ENCODE measurements at regions not wholly inside any gene's neighbourhood (a gene's known extent, or its start where the extent isn't known, plus 50 kb on each side); places are given as distances from the start of the nearest gene placed in this dataset.

DNA sequence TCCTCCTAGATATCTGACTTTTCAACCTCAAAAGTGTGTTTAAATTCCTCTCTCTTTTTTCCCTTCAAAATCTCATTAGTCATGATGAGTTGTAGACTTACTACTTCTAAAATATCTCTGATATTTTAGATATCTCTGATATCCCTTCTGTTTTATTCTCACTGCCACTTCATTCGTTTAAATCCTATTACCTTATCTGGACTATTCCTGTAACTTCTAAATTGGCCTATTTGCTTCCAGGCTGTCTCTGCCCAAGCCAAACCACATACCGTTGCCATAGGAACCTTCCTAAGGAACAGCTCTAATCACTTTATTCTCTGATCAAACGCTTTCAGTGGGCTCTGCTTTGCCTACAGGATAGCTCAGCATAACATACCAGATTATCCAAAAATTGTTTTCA, 333.1 kb upstream of the CHRM3 start:
- Histone ChIP-seq H3K9me3 (no peaks in the 10 kb centered on the region), H3K36me3 (no peaks in the 10 kb centered on the region), H3K4me1 (replicated peaks) (no peaks in the 10 kb centered on the region), H3K4me3 (no peak overlapping the region), H3K27me3 (replicated peaks; ENCODE audit: insufficient read depth) (no peaks in the 10 kb centered on the region), H3K27ac (no peak overlapping the region)
- 52% methylated on average over 3 of the region's 3 CpGs for WGBS
- DNase-seq (ENCODE audit: low spot score), result no peak
- TF ChIP-seq POLR2A (IDR thresholded peaks at IDR 0.05) (no peak), POLR2AphosphoS5 (IDR thresholded peaks at IDR 0.05) (no peak)
- TF ChIP-seq, protein P1, sequence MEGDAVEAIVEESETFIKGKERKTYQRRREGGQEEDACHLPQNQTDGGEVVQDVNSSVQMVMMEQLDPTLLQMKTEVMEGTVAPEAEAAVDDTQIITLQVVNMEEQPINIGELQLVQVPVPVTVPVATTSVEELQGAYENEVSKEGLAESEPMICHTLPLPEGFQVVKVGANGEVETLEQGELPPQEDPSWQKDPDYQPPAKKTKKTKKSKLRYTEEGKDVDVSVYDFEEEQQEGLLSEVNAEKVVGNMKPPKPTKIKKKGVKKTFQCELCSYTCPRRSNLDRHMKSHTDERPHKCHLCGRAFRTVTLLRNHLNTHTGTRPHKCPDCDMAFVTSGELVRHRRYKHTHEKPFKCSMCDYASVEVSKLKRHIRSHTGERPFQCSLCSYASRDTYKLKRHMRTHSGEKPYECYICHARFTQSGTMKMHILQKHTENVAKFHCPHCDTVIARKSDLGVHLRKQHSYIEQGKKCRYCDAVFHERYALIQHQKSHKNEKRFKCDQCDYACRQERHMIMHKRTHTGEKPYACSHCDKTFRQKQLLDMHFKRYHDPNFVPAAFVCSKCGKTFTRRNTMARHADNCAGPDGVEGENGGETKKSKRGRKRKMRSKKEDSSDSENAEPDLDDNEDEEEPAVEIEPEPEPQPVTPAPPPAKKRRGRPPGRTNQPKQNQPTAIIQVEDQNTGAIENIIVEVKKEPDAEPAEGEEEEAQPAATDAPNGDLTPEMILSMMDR (IDR thresholded peaks at IDR 0.05), result no peak
- intact Hi-C loops (cut with DNase I), result no loop called here

DNA sequence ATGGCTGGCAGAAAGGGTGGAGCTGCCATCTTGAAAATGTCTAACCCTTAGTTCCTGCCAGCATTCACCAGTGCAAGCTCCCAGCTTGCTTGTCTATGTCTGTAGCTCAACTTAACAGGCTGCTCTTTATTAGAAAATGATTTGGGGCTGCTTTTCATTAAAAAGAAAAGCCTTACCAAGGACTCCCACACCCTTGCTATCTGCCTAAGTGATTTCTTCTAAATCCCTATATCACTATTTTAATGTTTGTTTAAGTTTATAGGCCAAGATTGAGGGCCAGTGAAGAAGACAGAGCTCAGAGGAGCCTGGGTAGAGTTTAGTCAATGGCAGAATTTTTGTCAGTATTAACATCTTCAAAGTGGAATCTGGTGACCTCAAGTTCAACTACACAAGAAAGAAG, 336.8 kb upstream of the CHRM3 start:
- intact Hi-C loops (cut with DNase I), result no loop called here
- TF ChIP-seq POLR2A (IDR thresholded peaks at IDR 0.05), result no peak
- TF ChIP-seq, protein P1 (IDR thresholded peaks at IDR 0.05), result no peak
- no peak for TF ChIP-seq POLR2AphosphoS5 (IDR thresholded peaks at IDR 0.05)
- H3K4me3 ChIP-seq, result no peak overlapping the region
- no peak overlapping the region for H3K27ac ChIP-seq
- no peak for DNase-seq (ENCODE audit: low spot score)
- H3K27me3 ChIP-seq (replicated peaks; ENCODE audit: insufficient read depth), result no peaks in the 10 kb centered on the region
- no peaks in the 10 kb centered on the region for H3K4me1 ChIP-seq (replicated peaks)
- no peaks in the 10 kb centered on the region for H3K9me3 ChIP-seq
- no peaks in the 10 kb centered on the region for H3K36me3 ChIP-seq

DNA sequence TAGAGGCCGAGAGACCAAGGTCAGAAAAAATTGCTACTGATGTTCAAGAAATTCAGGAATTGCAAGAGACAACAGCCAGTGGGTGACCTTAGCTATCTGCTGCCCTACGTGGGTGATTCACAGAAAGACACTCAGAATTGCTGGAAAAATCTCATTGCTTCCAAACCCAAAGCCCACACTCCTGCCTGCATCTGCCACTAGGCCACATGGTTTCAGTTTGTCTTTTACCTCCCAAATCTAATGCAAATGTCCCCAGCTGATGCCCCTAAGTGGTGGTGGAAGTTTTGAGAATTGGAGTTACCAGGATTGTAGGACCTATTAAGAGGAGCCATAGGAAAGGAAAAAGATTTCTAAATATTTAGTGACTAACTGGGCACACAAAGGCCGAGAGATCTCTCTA, 341.5 kb upstream of the CHRM3 start:
- WGBS, result 96% methylated on average over 3 of the region's 3 CpGs
- H3K36me3 ChIP-seq, result no peaks in the 10 kb centered on the region
- intact Hi-C loops (cut with DNase I), result no loop called here

DNA sequence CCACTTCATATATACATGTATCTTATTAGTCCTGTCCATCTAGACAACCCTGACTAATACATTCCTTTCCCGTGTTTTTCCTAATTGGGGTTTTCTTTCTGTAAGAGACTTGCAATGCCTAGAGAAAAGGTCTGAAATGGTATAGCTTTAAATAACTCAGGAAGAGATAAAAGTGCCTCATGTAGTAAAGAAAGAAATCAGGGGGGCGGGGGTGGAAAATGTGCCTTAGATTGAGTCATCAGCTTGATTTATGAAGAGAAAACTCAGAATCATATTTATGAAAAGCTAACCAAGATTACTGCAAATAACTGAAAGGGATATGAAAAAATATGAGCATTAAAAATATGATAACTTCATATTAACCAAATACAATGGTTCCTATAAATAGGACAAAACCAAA, 345.8 kb upstream of the CHRM3 start:
- Histone ChIP-seq H3K27ac (no peak overlapping the region), H3K9me3 (no peaks in the 10 kb centered on the region), H3K4me1 (replicated peaks) (no peaks in the 10 kb centered on the region), H3K4me3 (no peak overlapping the region), H3K36me3 (no peaks in the 10 kb centered on the region), H3K27me3 (replicated peaks; ENCODE audit: insufficient read depth) (no peaks in the 10 kb centered on the region)
- 87% methylated on average over 2 of the region's 2 CpGs for WGBS
- no peak for DNase-seq (ENCODE audit: low spot score)
- intact Hi-C loops (cut with DNase I), result no loop called here
- TF ChIP-seq, protein P1 (IDR thresholded peaks at IDR 0.05), result no peak
- TF ChIP-seq POLR2A (IDR thresholded peaks at IDR 0.05) (no peak), POLR2AphosphoS5 (IDR thresholded peaks at IDR 0.05) (no peak)

More for the DNA sequence above, 341.5 kb upstream of the CHRM3 start:
- no peak for TF ChIP-seq POLR2AphosphoS5 (IDR thresholded peaks at IDR 0.05)
- TF ChIP-seq, protein P1 (IDR thresholded peaks at IDR 0.05), result no peak
- no peak for TF ChIP-seq POLR2A (IDR thresholded peaks at IDR 0.05)
- no peaks in the 10 kb centered on the region for H3K9me3 ChIP-seq
- H3K27me3 ChIP-seq (replicated peaks; ENCODE audit: insufficient read depth), result no peaks in the 10 kb centered on the region
- H3K4me3 ChIP-seq, result no peak overlapping the region
- DNase-seq (ENCODE audit: low spot score), result no peak
- no peaks in the 10 kb centered on the region for H3K4me1 ChIP-seq (replicated peaks)
- H3K27ac ChIP-seq, result no peak overlapping the region

DNA sequence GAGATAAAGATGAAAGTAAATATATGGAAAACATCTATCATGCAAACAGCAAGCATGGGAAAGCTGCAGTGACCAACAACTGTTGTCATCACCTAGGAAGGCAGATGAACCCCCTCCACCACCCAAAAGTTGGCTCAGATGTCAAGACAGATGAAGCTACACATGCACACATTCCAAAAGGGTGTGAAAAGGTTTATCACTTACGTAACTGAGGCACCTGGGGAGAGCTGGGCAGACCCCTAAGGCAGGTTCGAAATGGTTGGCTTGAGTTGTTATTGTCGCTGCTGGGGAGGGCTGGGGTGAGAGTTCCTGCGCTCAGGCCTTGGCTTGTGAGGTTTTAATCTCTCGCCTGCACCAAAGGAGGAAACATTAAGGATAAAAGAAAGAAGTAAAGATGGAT, 355.1 kb upstream of the CHRM3 start:
- TF ChIP-seq POLR2A (IDR thresholded peaks at IDR 0.05) (no peak), POLR2AphosphoS5 (IDR thresholded peaks at IDR 0.05) (no peak)
- TF ChIP-seq, protein P1 (IDR thresholded peaks at IDR 0.05), result no peak
- Histone ChIP-seq H3K27ac (no peak overlapping the region), H3K9me3 (no peaks in the 10 kb centered on the region), H3K4me3 (no peak overlapping the region), H3K27me3 (replicated peaks; ENCODE audit: insufficient read depth) (no peaks in the 10 kb centered on the region), H3K4me1 (replicated peaks) (no peaks in the 10 kb centered on the region), H3K36me3 (no peaks in the 10 kb centered on the region)
- intact Hi-C loops (cut with DNase I), result no loop called here
- WGBS, result 89% methylated on average over 5 of the region's 5 CpGs
- no peak for DNase-seq (ENCODE audit: low spot score)
